ENCODE measurements at regions not wholly inside any gene's neighbourhood (a gene's known extent, or its start where the extent isn't known, plus 50 kb on each side); places are given as distances from the start of the nearest gene placed in this dataset.
"Not testable (repeated sequence)": the region's sequence is repeated elsewhere in the genome, so short reads cannot be mapped to it uniquely, and the experiment has no call there.

GRCh38 chr12:46904406-46905238 is 78.8 kb upstream of the SLC38A4 start:
- Histone ChIP-seq H3K36me3 (no peaks in the 10 kb centered on the region), H3K4me1 (peaks cover 0 to 32% (median 6%) of the 10 kb centered on the region in 4 donors), H3K27me3 (no peaks in the 10 kb centered on the region), H3K27ac (peak overlapping the region in 1 of 2 donors; percentile 49), H3K9me3 (no peaks in the 10 kb centered on the region), H3K4me3 (no peak overlapping the region)
- intact Hi-C loops (cut with DNase I; ENCODE audit: low total_unique reads) = no loop called here
- no peak for TF ChIP-seq CTCF (IDR thresholded peaks at IDR 0.05)
- no peak for DNase-seq

- H3K4me3 ChIP-seq, DNase-seq: not testable (repeated sequence)
- peak overlapping the region in 1 of 2 donors; percentile 49 for H3K27ac ChIP-seq
Observed at GRCh38 chr12:46905239-46905627, 79.4 kb upstream of the SLC38A4 start.

GRCh38 chr12:46907791-46908190 is 82.0 kb upstream of the SLC38A4 start:
- no peak for DNase-seq
- H3K27me3 ChIP-seq = no peaks in the 10 kb centered on the region
- peaks cover 0 to 32% (median 6%) of the 10 kb centered on the region in 4 donors for H3K4me1 ChIP-seq
- H3K27ac ChIP-seq = no peak overlapping the region
- no peaks in the 10 kb centered on the region for H3K36me3 ChIP-seq
- no peak overlapping the region for H3K4me3 ChIP-seq
- intact Hi-C loops (cut with DNase I; ENCODE audit: low total_unique reads) = no loop called here
- TF ChIP-seq CTCF (IDR thresholded peaks at IDR 0.05) = no peak
- no peaks in the 10 kb centered on the region for H3K9me3 ChIP-seq

More at GRCh38 chr12:46905239-46905627, 79.4 kb upstream of the SLC38A4 start:
- intact Hi-C loops (cut with DNase I; ENCODE audit: low total_unique reads); H3K9me3 ChIP-seq; H3K27me3 ChIP-seq; H3K36me3 ChIP-seq: not testable (repeated sequence)
- peaks cover 0 to 32% (median 6%) of the 10 kb centered on the region in 4 donors for H3K4me1 ChIP-seq

- H3K4me3 ChIP-seq = no peak overlapping the region
- intact Hi-C loops (cut with DNase I; ENCODE audit: low total_unique reads) = no loop called here
- no peaks in the 10 kb centered on the region for H3K27me3 ChIP-seq
- H3K36me3 ChIP-seq = no peaks in the 10 kb centered on the region
- no peak overlapping the region for H3K27ac ChIP-seq
- no peak for TF ChIP-seq CTCF (IDR thresholded peaks at IDR 0.05)
- DNase-seq = no peak
- no peaks in the 10 kb centered on the region for H3K9me3 ChIP-seq
- peaks cover 0 to 30% (median 6%) of the 10 kb centered on the region in 4 donors for H3K4me1 ChIP-seq
Observed at GRCh38 chr12:46908236-46908935, 82.6 kb upstream of the SLC38A4 start.

- no peak for TF ChIP-seq CTCF (IDR thresholded peaks at IDR 0.05)
- intact Hi-C loops (cut with DNase I; ENCODE audit: low total_unique reads) = no loop called here
- Histone ChIP-seq H3K4me3 (no peak overlapping the region), H3K4me1 (peaks cover 0 to 23% (median 4%) of the 10 kb centered on the region in 4 donors), H3K36me3 (no peaks in the 10 kb centered on the region), H3K27ac (no peak overlapping the region), H3K27me3 (no peaks in the 10 kb centered on the region), H3K9me3 (peaks cover 0 to 4% (median 0%) of the 10 kb centered on the region in 3 donors)
- no peak for DNase-seq
Observed at GRCh38 chr12:46908936-46909635, 83.3 kb upstream of the SLC38A4 start.
